Activated CD4-positive, alpha-beta T cell treated with anti-CD3 and anti-CD28 coated beads for 24 hours (primary cell): ENCODE measurements at regions not wholly inside any gene's neighbourhood (a gene's known extent, or its start where the extent isn't known, plus 50 kb on each side); places are given as distances from the start of the nearest gene placed in this dataset.

Source experiments
- DNase-seq, 2 donors: peaks; one replicate each; pipeline ENCODE4 v3.0.0-alpha.2; 2020; ENCODE audit warnings: low read depth in 2 of 2

GRCh38 chr2:128979182-128979581, 660.5 kb upstream of the HS6ST1 start:
- no peak for DNase-seq

GRCh38 chr2:128980475-128980874, 661.8 kb upstream of the HS6ST1 start:
- DNase-seq: no peak

- DNase-seq: no peak
Observed at GRCh38 chr2:128981353-128981752, 662.7 kb upstream of the HS6ST1 start.

GRCh38 chr2:128982001-128982400, 663.3 kb upstream of the HS6ST1 start:
- no peak for DNase-seq

- DNase-seq: no peak
Observed at GRCh38 chr2:128982670-128983069, 664.0 kb upstream of the HS6ST1 start.

- DNase-seq: no peak
Observed at GRCh38 chr2:128983094-128983493, 664.4 kb upstream of the HS6ST1 start.

- no peak for DNase-seq
Observed at GRCh38 chr2:128984081-128984480, 665.4 kb upstream of the HS6ST1 start.

- no peak for DNase-seq
Observed at GRCh38 chr2:128984855-128985254, 666.2 kb upstream of the HS6ST1 start.

GRCh38 chr2:128986026-128986715, 667.5 kb upstream of the HS6ST1 start:
- DNase-seq: no peak

GRCh38 chr2:128986867-128987268, 668.2 kb upstream of the HS6ST1 start:
- no peak for DNase-seq

GRCh38 chr2:128988326-128988725, 669.7 kb upstream of the HS6ST1 start:
- no peak for DNase-seq

- DNase-seq: no peak
Observed at GRCh38 chr2:128988967-128989366, 670.3 kb upstream of the HS6ST1 start.

- no peak for DNase-seq
Observed at GRCh38 chr2:128995086-128995485, 676.4 kb upstream of the HS6ST1 start.

GRCh38 chr2:128996078-128996477, 677.4 kb upstream of the HS6ST1 start:
- no peak for DNase-seq

GRCh38 chr2:128997166-128997866, 678.6 kb upstream of the HS6ST1 start:
- no peak for DNase-seq

GRCh38 chr2:129001926-129002325, 683.3 kb upstream of the HS6ST1 start:
- DNase-seq: no peak

- no peak for DNase-seq
Observed at GRCh38 chr2:129002751-129003150, 684.1 kb upstream of the HS6ST1 start.

- no peak for DNase-seq
Observed at GRCh38 chr2:129004485-129004884, 685.8 kb upstream of the HS6ST1 start.

GRCh38 chr2:129004940-129005490, 686.3 kb upstream of the HS6ST1 start:
- DNase-seq: no peak

GRCh38 chr2:129006135-129006886, 687.6 kb upstream of the HS6ST1 start:
- no peak for DNase-seq

- no peak for DNase-seq
Observed at GRCh38 chr2:129006901-129007300, 688.2 kb upstream of the HS6ST1 start.

- DNase-seq: no peak
Observed at GRCh38 chr2:129008055-129008880, 689.6 kb upstream of the HS6ST1 start.
